Mesenchymal stem cell (in vitro differentiated cells and primary cell): ENCODE measurements at regions not wholly inside any gene's neighbourhood (a gene's known extent, or its start where the extent isn't known, plus 50 kb on each side); places are given as distances from the start of the nearest gene placed in this dataset.

ENCODE experiments used
- DNase-seq: peaks from one replicate; pipeline ENCODE4 v3.0.0-alpha.2; 2013
- H2AFZ ChIP-seq: one replicate; pipeline ENCODE4 v1.6.1; 2013; ENCODE audit warnings: low read depth, mild to moderate bottlenecking, control low read depth, inconsistent platforms, low read length, moderate library complexity
- H2AK5ac ChIP-seq: 2 replicates; pipeline ENCODE4 v1.6.1; 2013; ENCODE audit warnings: low read length, moderate library complexity, mild to moderate bottlenecking, inconsistent platforms; ENCODE audit not compliant: severe bottlenecking
- H2BK120ac ChIP-seq: one replicate; pipeline ENCODE4 v1.6.1; 2013; ENCODE audit warnings: low read depth, mild to moderate bottlenecking, inconsistent platforms, low read length, moderate library complexity
- H2BK12ac ChIP-seq, 2 experiments: one replicate each; pipeline ENCODE4 v1.6.1; 2013; ENCODE audit warnings: inconsistent platforms in 2 of 2, low read length in 2 of 2, mild to moderate bottlenecking in 2 of 2, moderate library complexity in 2 of 2, control low read depth in 1 of 2
- H2BK15ac ChIP-seq: one replicate; pipeline ENCODE4 v1.6.1; 2013; ENCODE audit warnings: mild to moderate bottlenecking, low read depth, inconsistent platforms; ENCODE audit not compliant: poor library complexity, severe bottlenecking
- H2BK5ac ChIP-seq: 2 replicates; pipeline ENCODE4 v1.6.1; 2013; ENCODE audit warnings: low read depth, mild to moderate bottlenecking, low read length, control low read depth, inconsistent platforms; ENCODE audit not compliant: poor library complexity, severe bottlenecking
- H3K14ac ChIP-seq, 2 experiments: one replicate each; pipeline ENCODE4 v1.6.1; 2013; ENCODE audit warnings: inconsistent platforms in 2 of 2, low read length in 2 of 2, control low read depth in 1 of 2, mild to moderate bottlenecking in 1 of 2, moderate library complexity in 1 of 2
- H3K18ac ChIP-seq, 2 experiments: one replicate each; pipeline ENCODE4 v1.6.1; 2013; ENCODE audit warnings: inconsistent platforms in 2 of 2, low read length in 2 of 2, control low read depth in 1 of 2, low read depth in 1 of 2, mild to moderate bottlenecking in 1 of 2
- H3K23ac ChIP-seq, 2 experiments: one replicate each; pipeline ENCODE4 v1.6.1; 2013; ENCODE audit warnings: inconsistent platforms in 2 of 2, low read length in 2 of 2, mild to moderate bottlenecking in 2 of 2, moderate library complexity in 2 of 2, control low read depth in 1 of 2
- H3K27ac ChIP-seq: 2 replicates; pipeline ENCODE4 v1.5.1; 2013; ENCODE audit warnings: mild to moderate bottlenecking, moderate library complexity, low read length, control low read depth, inconsistent platforms; ENCODE audit not compliant: poor library complexity, severe bottlenecking
- H3K27me3 ChIP-seq, 2 experiments: 2 replicates each; pipeline versions ENCODE4 v1.6.1 to v1.7.0; 2013; ENCODE audit warnings: low read length in 2 of 2, mild to moderate bottlenecking in 2 of 2, moderate library complexity in 2 of 2, control low read depth in 1 of 2, inconsistent platforms in 1 of 2; ENCODE audit not compliant: control insufficient read depth in 1 of 2, insufficient read depth in 1 of 2
- H3K36me3 ChIP-seq, 2 experiments: 2 replicates each; pipeline versions ENCODE4 v1.6.1 to v1.7.0; 2013; ENCODE audit warnings: low read length in 2 of 2, control low read depth in 1 of 2, inconsistent platforms in 1 of 2, low read depth in 1 of 2, mild to moderate bottlenecking in 1 of 2; ENCODE audit not compliant: insufficient read depth in 2 of 2, control insufficient read depth in 1 of 2
- H3K4ac ChIP-seq, 2 experiments: one replicate each; pipeline ENCODE4 v1.6.1; 2013; ENCODE audit warnings: inconsistent platforms in 2 of 2, low read length in 2 of 2, mild to moderate bottlenecking in 2 of 2, moderate library complexity in 2 of 2, control low read depth in 1 of 2, low read depth in 1 of 2
- H3K4me1 ChIP-seq: 2 replicates; pipeline ENCODE4 v1.6.1; 2013; ENCODE audit warnings: low read depth, low read length, control low read depth; ENCODE audit not compliant: control insufficient read depth, insufficient read depth
- H3K4me2 ChIP-seq: 2 replicates; pipeline ENCODE4 v1.6.1; 2013; ENCODE audit warnings: low read length, mild to moderate bottlenecking, inconsistent platforms; ENCODE audit not compliant: poor library complexity, severe bottlenecking
- H3K4me3 ChIP-seq, 2 experiments: 2 replicates each; pipeline versions ENCODE4 v1.5.1 to v1.7.0; 2013; ENCODE audit warnings: low read length in 2 of 2, mild to moderate bottlenecking in 2 of 2, control low read depth in 1 of 2, low read depth in 1 of 2; ENCODE audit not compliant: insufficient read depth in 1 of 2
- H3K79me1 ChIP-seq: replicated peaks from 2 replicates; pipeline ENCODE4 v1.6.1; 2013; ENCODE audit warnings: mild to moderate bottlenecking, control low read depth, low read length, inconsistent platforms; ENCODE audit not compliant: poor library complexity, severe bottlenecking
- H3K9ac ChIP-seq: 2 replicates; pipeline ENCODE4 v1.7.0; 2013; ENCODE audit warnings: mild to moderate bottlenecking, low read length, moderate library complexity
- H3K9me3 ChIP-seq: 2 replicates; pipeline ENCODE4 v1.7.0; 2013; ENCODE audit warnings: mild to moderate bottlenecking, low read length; ENCODE audit not compliant: control insufficient read depth
- H4K8ac ChIP-seq: one replicate; pipeline ENCODE4 v1.6.1; 2013; ENCODE audit warnings: inconsistent platforms, mild to moderate bottlenecking, low read length, moderate library complexity
- H4K91ac ChIP-seq: one replicate; pipeline ENCODE4 v1.6.1; 2013; ENCODE audit warnings: mild to moderate bottlenecking, low read length, inconsistent platforms
- WGBS: methylation state at CpG from one replicate; pipeline ENCODE4 v1.1.7; 2013; ENCODE audit warnings: mixed read lengths; 5-methylcytosine and 5-hydroxymethylcytosine counted together

GRCh38 chr5:20128343-20128742 lies 140.3 kb upstream of the CDH18 start:
- H3K79me1 ChIP-seq, result no peaks in the 10 kb centered on the region
- no peak overlapping the region for H2BK15ac ChIP-seq
- H3K14ac ChIP-seq, result no peak overlapping the region
- H3K9me3 ChIP-seq, result no peaks in the 10 kb centered on the region
- DNase-seq, result no peak
- H2BK12ac ChIP-seq, result no peak overlapping the region
- no peak overlapping the region for H3K27ac ChIP-seq
- no peak overlapping the region for H4K8ac ChIP-seq
- no peak overlapping the region for H2AFZ ChIP-seq
- no peak overlapping the region for H3K9ac ChIP-seq
- WGBS, result 100% methylated on average over 1 of the region's 1 CpG
- no peaks in the 10 kb centered on the region for H3K4me1 ChIP-seq
- H3K4me2 ChIP-seq, result no peak overlapping the region
- no peak overlapping the region for H3K4me3 ChIP-seq
- no peak overlapping the region for H2BK5ac ChIP-seq
- no peak overlapping the region for H4K91ac ChIP-seq
- H3K23ac ChIP-seq, result no peak overlapping the region
- no peaks in the 10 kb centered on the region for H3K36me3 ChIP-seq
- no peak overlapping the region for H2AK5ac ChIP-seq
- H3K4ac ChIP-seq, result no peak overlapping the region
- H2BK120ac ChIP-seq, result no peak overlapping the region
- H3K27me3 ChIP-seq, result no peaks in the 10 kb centered on the region
- no peak overlapping the region for H3K18ac ChIP-seq

- no peaks in the 10 kb centered on the region for H3K4me1 ChIP-seq
- WGBS, result no CpG with 5 or more reads among the region's 1 CpG
- H4K8ac ChIP-seq, result no peak overlapping the region
These were observed 126.5 kb upstream of the CDH18 start for GRCh38 chr5:20114526-20114925.

GRCh38 chr5:20113931-20114330 lies 125.9 kb upstream of the CDH18 start:
- H4K8ac ChIP-seq, result no peak overlapping the region
- H3K23ac ChIP-seq, result no peak overlapping the region
- H2AFZ ChIP-seq, result no peak overlapping the region
- no peak for DNase-seq
- H3K4me1 ChIP-seq, result no peaks in the 10 kb centered on the region
- H3K9ac ChIP-seq, result no peak overlapping the region
- H2BK5ac ChIP-seq, result no peak overlapping the region
- H4K91ac ChIP-seq, result no peak overlapping the region
- no peaks in the 10 kb centered on the region for H3K36me3 ChIP-seq
- no peaks in the 10 kb centered on the region for H3K79me1 ChIP-seq
- H3K4me2 ChIP-seq, result no peak overlapping the region
- no peak overlapping the region for H2AK5ac ChIP-seq
- no peak overlapping the region for H3K4me3 ChIP-seq
- no peak overlapping the region for H2BK12ac ChIP-seq
- no peak overlapping the region for H2BK120ac ChIP-seq
- H3K18ac ChIP-seq, result no peak overlapping the region
- H2BK15ac ChIP-seq, result no peak overlapping the region
- no peaks in the 10 kb centered on the region for H3K9me3 ChIP-seq
- WGBS, result 100% methylated on average over 2 of the region's 4 CpGs
- no peak overlapping the region for H3K14ac ChIP-seq
- no peak overlapping the region for H3K27ac ChIP-seq
- H3K27me3 ChIP-seq, result no peaks in the 10 kb centered on the region
- H3K4ac ChIP-seq, result no peak overlapping the region

More at GRCh38 chr5:20114526-20114925, 126.5 kb upstream of the CDH18 start:
- Histone ChIP-seq H3K27me3 (no peaks in the 10 kb centered on the region), H3K9me3 (no peaks in the 10 kb centered on the region), H3K9ac (no peak overlapping the region), H3K14ac (no peak overlapping the region), H2AFZ (no peak overlapping the region), H3K4ac (no peak overlapping the region), H3K18ac (no peak overlapping the region), H4K91ac (no peak overlapping the region), H2AK5ac (no peak overlapping the region), H3K4me3 (no peak overlapping the region), H3K4me2 (no peak overlapping the region), H3K36me3 (no peaks in the 10 kb centered on the region), H3K23ac (no peak overlapping the region), H2BK5ac (no peak overlapping the region), H3K27ac (no peak overlapping the region), H3K79me1 (no peaks in the 10 kb centered on the region), H2BK12ac (no peak overlapping the region), H2BK120ac (no peak overlapping the region), H2BK15ac (no peak overlapping the region)
- no peak for DNase-seq

- WGBS, result 100% methylated on average over 1 of the region's 2 CpGs
- no peak overlapping the region for H3K4me3 ChIP-seq
- no peak overlapping the region for H2AFZ ChIP-seq
- no peak overlapping the region for H2BK15ac ChIP-seq
- no peak overlapping the region for H3K4me2 ChIP-seq
- H4K91ac ChIP-seq, result no peak overlapping the region
- H3K36me3 ChIP-seq, result no peaks in the 10 kb centered on the region
- H3K18ac ChIP-seq, result no peak overlapping the region
- H2AK5ac ChIP-seq, result no peak overlapping the region
- DNase-seq, result no peak
- H2BK12ac ChIP-seq, result no peak overlapping the region
- H3K23ac ChIP-seq, result no peak overlapping the region
- no peak overlapping the region for H2BK120ac ChIP-seq
- no peak overlapping the region for H2BK5ac ChIP-seq
- H3K4me1 ChIP-seq, result no peaks in the 10 kb centered on the region
- no peak overlapping the region for H4K8ac ChIP-seq
- no peaks in the 10 kb centered on the region for H3K9me3 ChIP-seq
- H3K14ac ChIP-seq, result no peak overlapping the region
- no peaks in the 10 kb centered on the region for H3K79me1 ChIP-seq
- no peaks in the 10 kb centered on the region for H3K27me3 ChIP-seq
- no peak overlapping the region for H3K9ac ChIP-seq
- no peak overlapping the region for H3K27ac ChIP-seq
- H3K4ac ChIP-seq, result no peak overlapping the region
These were observed 125.2 kb upstream of the CDH18 start for GRCh38 chr5:20113031-20113715.
